Endothelial cell of umbilical vein (primary cell): ENCODE measurements at regions not wholly inside any gene's neighbourhood (a gene's known extent, or its start where the extent isn't known, plus 50 kb on each side); places are given as distances from the start of the nearest gene placed in this dataset.

ENCODE experiments used
- CTCF ChIP-seq, 2 donors: IDR thresholded peaks; 1 replicate in 1 of 2; 2 replicates in 1 of 2; pipeline ENCODE4 v1.5.1; 2011; ENCODE audit warnings: low read length in 2 of 2, mild to moderate bottlenecking in 2 of 2, moderate library complexity in 2 of 2, control low read depth in 1 of 2, inconsistent platforms in 1 of 2, low read depth in 1 of 2; ENCODE audit not compliant: insufficient read depth in 1 of 2; ENCODE audit errors: extremely low read depth in 1 of 2
- POLR2A ChIP-seq: IDR thresholded peaks from 2 replicates; pipeline ENCODE4 v1.6.1; 2012; ENCODE audit warnings: low read depth, mild to moderate bottlenecking, control low read depth, low read length

- TF ChIP-seq POLR2A (no peak), CTCF (IDR thresholded peaks at IDR 0.05; ENCODE audit: extremely low read depth in 1 of 2, insufficient read depth in 1 of 2, low read depth in 1 of 2, low read length in 2 of 2) (no peak)
These were observed 87.2 kb downstream of the DIRAS3 start for GRCh38 chr1:67963263-67963662.
